ENCODE measurements at regions not wholly inside any gene's neighbourhood (a gene's known extent, or its start where the extent isn't known, plus 50 kb on each side); places are given as distances from the start of the nearest gene placed in this dataset.

- DNase-seq (ENCODE audit: low spot score), result no peak
Observed at GRCh38 chr20:56174416-56174815, 74.1 kb upstream of the MC3R start.

GRCh38 chr20:56175884-56176283 is 72.6 kb upstream of the MC3R start:
- DNase-seq (ENCODE audit: low spot score), result no peak

GRCh38 chr20:56178219-56178618 is 70.3 kb upstream of the MC3R start:
- DNase-seq (ENCODE audit: low spot score), result no peak

- no peak for DNase-seq (ENCODE audit: low spot score)
Observed at GRCh38 chr20:56179051-56179450, 69.5 kb upstream of the MC3R start.

GRCh38 chr20:56181583-56181982 is 66.9 kb upstream of the MC3R start:
- DNase-seq (ENCODE audit: low spot score), result no peak

- no peak for DNase-seq (ENCODE audit: low spot score)
Observed at GRCh38 chr20:56187534-56188165, 60.9 kb upstream of the MC3R start.

GRCh38 chr20:56194042-56194441 is 54.5 kb upstream of the MC3R start:
- no peak for DNase-seq (ENCODE audit: low spot score)

- no peak for DNase-seq (ENCODE audit: low spot score)
Observed at GRCh38 chr20:56195946-56196345, 52.6 kb upstream of the MC3R start.
